PC-3 (cell line): ENCODE measurements at regions not wholly inside any gene's neighbourhood (a gene's known extent, or its start where the extent isn't known, plus 50 kb on each side); places are given as distances from the start of the nearest gene placed in this dataset.

Experiments used
- CTCF ChIP-seq: fragments of 300-600 bp; sonication (generic); conservative IDR thresholded peaks from 2 replicates; pipeline ENCODE4 v1.5.1; 2017; ENCODE audit warnings: antibody characterized with exemption, low read depth, mild to moderate bottlenecking, low read length
- EZH2phosphoT487 ChIP-seq: fragments of 300-600 bp; sonication (generic); IDR thresholded peaks from 2 replicates; pipeline ENCODE4 v1.6.1; 2018; ENCODE audit warnings: mild to moderate bottlenecking, antibody characterized with exemption, low read length, borderline replicate concordance

GRCh38 chr3:182294256-182294655 is 499.0 kb upstream of the ATP11B start:
- TF ChIP-seq CTCF = no peak
- TF ChIP-seq EZH2phosphoT487 = no peak
